Activated naive CD8-positive, alpha-beta T cell treated with anti-CD3 and anti-CD28 coated beads for 36 hours (primary cell): ENCODE measurements at regions not wholly inside any gene's neighbourhood (a gene's known extent, or its start where the extent isn't known, plus 50 kb on each side); places are given as distances from the start of the nearest gene placed in this dataset.
"Not testable (repeated sequence)": the region's sequence is repeated elsewhere in the genome, so short reads cannot be mapped to it uniquely, and the experiment has no call there.

Experiments used
- DNase-seq: peaks from one replicate; pipeline ENCODE4 v3.0.0; 2021
- H3K27ac Mint-ChIP-seq: one replicate; pipeline ENCODE4 v1.8.0; 2022; ENCODE audit warnings: mild to moderate bottlenecking, moderate library complexity, mixed read lengths
- H3K27me3 Mint-ChIP-seq: one replicate; pipeline ENCODE4 v1.8.0; 2022; ENCODE audit warnings: mild to moderate bottlenecking, mixed read lengths
- H3K36me3 Mint-ChIP-seq: one replicate; pipeline ENCODE4 v1.8.0; 2021; ENCODE audit warnings: mild to moderate bottlenecking, mixed read lengths
- H3K4me1 Mint-ChIP-seq: one replicate; pipeline ENCODE4 v1.8.0; 2021; ENCODE audit warnings: mixed read lengths
- H3K4me3 Mint-ChIP-seq: one replicate; pipeline ENCODE4 v1.8.0; 2022; ENCODE audit warnings: mild to moderate bottlenecking, moderate library complexity, mixed read lengths
- H3K9me3 Mint-ChIP-seq: one replicate; pipeline ENCODE4 v1.8.0; 2022; ENCODE audit warnings: mixed read lengths

DNA sequence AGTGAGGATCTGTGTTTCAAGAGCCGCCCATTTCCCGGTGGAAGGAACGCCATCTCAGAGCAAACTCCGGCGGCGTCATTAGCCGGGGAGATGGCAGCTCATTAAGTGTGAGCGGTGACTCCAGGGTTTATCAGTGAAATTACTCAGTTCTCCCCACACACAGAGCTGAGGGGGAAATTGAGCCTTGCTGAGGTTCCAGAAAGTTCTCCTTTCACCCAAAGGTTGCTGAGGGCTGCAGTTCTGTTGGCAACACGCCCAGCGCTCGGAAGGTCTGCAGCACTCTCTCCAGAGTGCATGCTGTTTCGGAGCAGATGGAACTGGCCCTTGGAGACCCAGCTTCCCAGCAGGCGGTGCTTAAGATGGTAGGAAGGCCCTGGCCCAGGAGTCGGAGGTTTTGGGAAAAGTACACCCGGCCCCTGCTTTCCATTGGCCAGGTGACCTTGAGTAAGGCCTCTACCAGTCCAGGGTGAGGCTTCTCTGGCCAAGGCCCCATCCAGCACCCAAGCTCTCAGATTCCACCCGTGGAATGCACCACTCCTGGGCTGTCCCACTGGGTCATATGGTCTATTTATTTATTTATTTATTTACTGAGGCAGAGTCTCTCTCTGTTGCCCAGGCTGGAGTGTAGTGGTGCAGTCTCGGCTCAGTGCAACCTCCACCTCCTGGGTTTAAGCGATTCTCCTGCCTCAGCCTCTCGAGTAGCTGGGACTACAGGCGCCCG lies 167.7 kb upstream of the CIBAR2 start:
- no peaks in the 10 kb centered on the region for H3K27me3 Mint-ChIP-seq
- H3K27ac Mint-ChIP-seq = no peak overlapping the region
- no peaks in the 10 kb centered on the region for H3K36me3 Mint-ChIP-seq
- no peak for DNase-seq
- no peaks in the 10 kb centered on the region for H3K9me3 Mint-ChIP-seq
- no peak overlapping the region for H3K4me3 Mint-ChIP-seq
- no peaks in the 10 kb centered on the region for H3K4me1 Mint-ChIP-seq

DNA sequence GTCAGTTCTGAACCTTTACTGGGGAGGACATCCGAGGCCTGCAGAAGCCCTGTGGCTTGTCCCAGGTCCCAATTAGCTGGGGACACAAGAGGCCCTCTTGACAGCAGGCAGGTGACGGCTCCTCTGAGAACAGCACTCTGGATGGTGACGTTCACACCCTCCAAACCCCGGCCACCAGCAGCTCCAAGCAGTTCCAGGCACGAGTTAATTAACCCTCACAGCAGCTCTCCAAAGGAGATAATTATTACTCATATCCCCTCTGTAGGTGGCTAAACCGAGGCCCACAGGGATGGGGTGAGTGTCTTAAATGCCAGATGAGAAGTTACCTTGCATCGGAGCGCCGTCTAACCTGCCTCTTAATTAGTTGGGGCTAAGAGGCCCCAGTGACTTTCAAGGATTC lies 168.9 kb upstream of the CIBAR2 start:
- Mint-ChIP-seq H3K9me3 (no peaks in the 10 kb centered on the region), H3K4me3 (no peak overlapping the region), H3K4me1 (no peaks in the 10 kb centered on the region), H3K36me3 (no peaks in the 10 kb centered on the region), H3K27me3 (no peaks in the 10 kb centered on the region), H3K27ac (no peak overlapping the region)
- DNase-seq = no peak

GRCh38 chr16:85282842-85283241 lies 170.6 kb upstream of the CIBAR2 start:
- no peak for DNase-seq
- Mint-ChIP-seq H3K27ac (no peak overlapping the region), H3K36me3 (no peaks in the 10 kb centered on the region), H3K4me1 (no peaks in the 10 kb centered on the region), H3K9me3 (no peaks in the 10 kb centered on the region), H3K4me3 (no peak overlapping the region), H3K27me3 (no peaks in the 10 kb centered on the region)

DNA sequence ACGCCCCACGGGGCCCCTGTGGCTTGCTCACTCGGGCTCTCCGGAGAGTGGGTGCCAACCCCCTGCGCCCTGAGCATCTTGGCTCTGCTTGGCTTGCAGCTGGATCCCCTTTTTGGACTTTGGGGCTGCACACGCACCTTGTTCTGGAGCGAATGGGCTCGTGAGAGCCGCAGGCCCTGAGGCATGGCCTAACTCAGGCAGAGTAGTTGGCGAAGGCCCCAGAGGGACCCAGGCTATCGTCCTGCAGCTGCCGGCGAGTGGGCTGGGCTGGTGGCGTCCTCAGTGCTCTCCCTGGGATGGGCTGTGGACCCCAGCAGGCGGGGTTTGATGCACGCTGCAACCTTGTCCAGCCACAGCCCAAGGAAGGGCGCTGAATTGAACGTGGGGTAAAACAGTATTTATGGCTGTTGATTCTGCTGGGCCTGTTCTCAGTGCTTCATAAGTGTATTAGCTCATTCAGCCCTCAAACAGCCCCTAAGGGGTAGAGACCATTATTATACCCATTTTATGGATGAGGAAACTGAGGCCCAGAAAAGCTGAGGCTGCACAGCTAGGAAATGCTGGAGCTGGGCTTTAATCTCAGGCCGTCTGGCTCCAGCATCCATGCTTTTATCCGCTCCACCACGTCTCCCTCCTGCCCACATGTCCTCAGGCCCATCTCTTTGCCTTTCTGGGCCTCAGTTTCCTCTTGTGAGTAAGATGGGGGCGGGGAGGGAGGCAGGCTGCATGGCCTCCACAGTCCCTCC lies 171.2 kb upstream of the CIBAR2 start:
- H3K4me1 Mint-ChIP-seq = no peaks in the 10 kb centered on the region
- DNase-seq = no peak
- H3K27me3 Mint-ChIP-seq = no peaks in the 10 kb centered on the region
- no peaks in the 10 kb centered on the region for H3K36me3 Mint-ChIP-seq
- H3K27ac Mint-ChIP-seq = no peak overlapping the region
- H3K9me3 Mint-ChIP-seq = no peaks in the 10 kb centered on the region
- H3K4me3 Mint-ChIP-seq = no peak overlapping the region

DNA sequence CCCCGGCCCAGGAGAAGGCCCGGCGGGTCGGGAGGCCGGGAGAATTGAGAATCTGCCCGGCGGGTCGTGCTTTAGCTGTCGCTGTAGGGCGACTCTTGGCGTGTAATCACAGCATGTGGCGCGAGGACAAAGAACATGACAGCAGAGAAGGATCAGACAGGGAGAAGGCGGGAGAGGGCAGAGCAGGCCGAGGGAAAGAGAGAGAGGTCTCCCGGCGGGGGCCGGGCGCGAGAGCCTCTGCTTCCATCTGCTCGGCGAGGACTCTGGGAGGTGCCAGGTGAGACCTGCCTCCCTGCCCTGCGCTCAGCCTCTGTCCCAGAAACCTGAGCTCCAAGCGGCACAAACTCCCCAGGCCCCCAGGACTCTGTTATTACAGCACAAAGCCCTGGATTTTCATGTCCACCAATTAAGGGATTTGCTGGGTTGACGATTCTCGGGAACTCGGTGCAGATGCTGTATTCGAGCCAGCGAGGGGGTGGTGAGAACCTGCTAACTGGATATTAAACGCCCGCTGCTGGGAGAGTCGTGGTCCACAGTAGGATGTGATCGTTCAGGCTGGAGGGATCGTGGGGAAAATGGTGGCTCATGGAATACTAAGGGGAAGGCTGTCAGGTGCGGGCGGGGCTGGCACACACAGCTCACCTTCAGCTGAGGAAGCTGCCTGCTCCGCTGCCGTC lies 172.0 kb upstream of the CIBAR2 start:
- H3K4me3 Mint-ChIP-seq = no peak overlapping the region
- no peaks in the 10 kb centered on the region for H3K9me3 Mint-ChIP-seq
- no peak for DNase-seq
- H3K27me3 Mint-ChIP-seq = no peaks in the 10 kb centered on the region
- no peak overlapping the region for H3K27ac Mint-ChIP-seq
- no peaks in the 10 kb centered on the region for H3K4me1 Mint-ChIP-seq
- no peaks in the 10 kb centered on the region for H3K36me3 Mint-ChIP-seq

- Mint-ChIP-seq H3K4me3 (no peak overlapping the region), H3K27ac (no peak overlapping the region), H3K27me3 (no peaks in the 10 kb centered on the region)
These were observed 173.4 kb upstream of the CIBAR2 start for GRCh38 chr16:85285681-85286065.

GRCh38 chr16:85286066-85286831 lies 174.0 kb upstream of the CIBAR2 start:
- Mint-ChIP-seq H3K36me3 (no peaks in the 10 kb centered on the region), H3K4me1 (no peaks in the 10 kb centered on the region), H3K27ac (no peak overlapping the region), H3K9me3 (no peaks in the 10 kb centered on the region), H3K27me3 (no peaks in the 10 kb centered on the region), H3K4me3 (no peak overlapping the region)
- DNase-seq = no peak

More at GRCh38 chr16:85285681-85286065, 173.4 kb upstream of the CIBAR2 start:
- no peak for DNase-seq
- H3K36me3 Mint-ChIP-seq = no peaks in the 10 kb centered on the region
- H3K9me3 Mint-ChIP-seq = no peaks in the 10 kb centered on the region
- no peaks in the 10 kb centered on the region for H3K4me1 Mint-ChIP-seq

- Mint-ChIP-seq H3K27me3 (no peaks in the 10 kb centered on the region), H3K36me3 (no peaks in the 10 kb centered on the region), H3K9me3 (no peaks in the 10 kb centered on the region), H3K4me1 (no peaks in the 10 kb centered on the region), H3K27ac (no peak overlapping the region), H3K4me3 (no peak overlapping the region)
- no peak for DNase-seq
These were observed 174.9 kb upstream of the CIBAR2 start for GRCh38 chr16:85286951-85287814.

GRCh38 chr16:85287815-85288109 lies 175.5 kb upstream of the CIBAR2 start:
- H3K36me3 Mint-ChIP-seq, DNase-seq, H3K9me3 Mint-ChIP-seq, H3K27me3 Mint-ChIP-seq, H3K4me3 Mint-ChIP-seq, H3K4me1 Mint-ChIP-seq, H3K27ac Mint-ChIP-seq: not testable (repeated sequence)

DNA sequence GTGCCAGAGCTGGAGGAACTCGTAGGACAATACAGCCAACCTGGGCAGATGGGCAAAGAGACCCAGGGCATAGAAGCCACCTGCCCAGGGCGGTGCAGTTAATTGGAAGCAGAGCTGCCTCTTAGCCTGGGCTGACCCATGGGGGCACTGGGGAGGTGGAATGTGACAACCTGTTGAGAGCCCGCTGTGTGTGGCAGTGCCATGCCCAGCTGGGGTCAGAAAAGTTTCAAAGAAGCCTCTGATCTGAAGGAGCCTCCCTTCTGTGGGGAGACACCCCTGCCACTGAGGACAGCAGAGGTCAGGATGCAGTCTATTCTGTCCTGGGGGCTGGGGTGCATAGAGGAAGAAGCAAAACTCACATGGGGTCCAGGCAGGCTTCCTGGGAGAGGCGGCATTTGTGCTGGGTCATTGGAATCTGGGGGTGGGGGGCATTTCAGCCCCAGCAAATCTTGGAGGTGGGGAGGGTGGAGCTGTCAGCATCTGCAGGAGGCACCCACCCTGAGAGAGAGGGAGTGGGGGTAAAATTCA lies 176.1 kb upstream of the CIBAR2 start:
- Mint-ChIP-seq H3K4me3 (no peak overlapping the region), H3K4me1 (no peaks in the 10 kb centered on the region), H3K36me3 (no peaks in the 10 kb centered on the region), H3K9me3 (no peaks in the 10 kb centered on the region), H3K27me3 (no peaks in the 10 kb centered on the region), H3K27ac (no peak overlapping the region)
- no peak for DNase-seq

GRCh38 chr16:85288869-85289660 lies 176.8 kb upstream of the CIBAR2 start:
- no peaks in the 10 kb centered on the region for H3K4me1 Mint-ChIP-seq
- H3K27me3 Mint-ChIP-seq = no peaks in the 10 kb centered on the region
- H3K4me3 Mint-ChIP-seq = no peak overlapping the region
- H3K36me3 Mint-ChIP-seq = no peaks in the 10 kb centered on the region
- no peaks in the 10 kb centered on the region for H3K9me3 Mint-ChIP-seq
- no peak overlapping the region for H3K27ac Mint-ChIP-seq
- DNase-seq = no peak

DNA sequence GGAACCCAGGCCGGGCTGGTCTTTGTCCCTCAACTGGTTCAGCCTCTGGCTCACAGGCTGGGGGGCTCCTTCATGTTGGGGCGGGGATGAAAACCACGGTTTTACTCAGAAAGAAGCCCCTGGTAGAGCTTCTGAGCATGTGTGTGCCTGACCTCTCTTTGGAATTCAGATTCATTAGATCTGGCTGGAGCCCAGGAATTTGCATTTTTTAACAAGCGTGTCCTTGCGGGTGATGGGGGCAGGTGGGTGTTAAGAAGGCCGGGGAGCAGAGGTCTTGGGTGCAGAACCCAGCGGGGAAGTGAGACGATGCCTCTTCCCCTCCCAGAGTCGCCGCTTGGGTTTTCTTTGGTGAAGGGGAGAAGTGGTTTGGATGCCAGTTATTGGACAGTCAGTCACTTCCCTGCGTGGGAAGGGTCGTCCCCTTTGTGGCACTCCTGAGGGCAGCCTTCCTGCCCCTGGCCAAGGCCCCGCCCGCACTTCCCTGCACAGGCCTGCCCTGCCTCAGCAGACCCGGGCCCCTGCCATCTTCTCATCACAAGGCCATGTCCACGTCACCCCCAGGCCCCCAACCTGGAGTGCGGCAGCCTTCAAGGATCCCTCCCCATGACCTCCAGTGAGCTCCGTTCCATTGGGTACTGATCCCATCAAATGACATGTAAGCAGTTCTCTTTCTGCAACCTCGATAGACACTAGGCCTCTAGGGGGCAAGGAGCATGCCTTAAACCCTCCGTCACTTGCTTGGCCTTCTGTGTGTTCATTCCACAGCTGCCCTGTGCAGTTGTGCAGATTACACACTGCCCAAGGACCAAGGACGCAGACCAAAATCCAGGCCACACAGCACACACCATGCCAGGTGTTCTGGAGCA lies 177.7 kb upstream of the CIBAR2 start:
- DNase-seq = no peak
- H3K36me3 Mint-ChIP-seq = no peaks in the 10 kb centered on the region
- no peak overlapping the region for H3K27ac Mint-ChIP-seq
- no peaks in the 10 kb centered on the region for H3K4me1 Mint-ChIP-seq
- H3K4me3 Mint-ChIP-seq = no peak overlapping the region
- H3K9me3 Mint-ChIP-seq = no peaks in the 10 kb centered on the region
- H3K27me3 Mint-ChIP-seq = no peaks in the 10 kb centered on the region
